Neuronal stem cell (in vitro differentiated cells): ENCODE measurements at regions not wholly inside any gene's neighbourhood (a gene's known extent, or its start where the extent isn't known, plus 50 kb on each side); places are given as distances from the start of the nearest gene placed in this dataset.

ENCODE experiments used
- DNase-seq: peaks from one replicate; pipeline ENCODE4 v3.0.0-alpha.2; 2013; ENCODE audit warnings: low spot score
- H2AFZ ChIP-seq: one replicate; pipeline ENCODE4 v1.6.1; 2013; ENCODE audit warnings: mild to moderate bottlenecking, low read length, inconsistent platforms
- H2AK5ac ChIP-seq: 2 replicates; pipeline ENCODE4 v1.6.1; 2013; ENCODE audit warnings: low read depth, mild to moderate bottlenecking, inconsistent platforms, low read length, moderate library complexity, mixed read lengths
- H2BK120ac ChIP-seq: 2 replicates; pipeline ENCODE4 v1.6.1; 2013; ENCODE audit warnings: low read depth, mild to moderate bottlenecking, inconsistent platforms, low read length, moderate library complexity, mixed read lengths
- H2BK12ac ChIP-seq: one replicate; pipeline ENCODE4 v1.6.1; 2013; ENCODE audit warnings: low read length, inconsistent platforms
- H2BK15ac ChIP-seq: 2 replicates; pipeline ENCODE4 v1.6.1; 2013; ENCODE audit warnings: mild to moderate bottlenecking, low read length, inconsistent platforms, mixed read lengths
- H2BK5ac ChIP-seq: one replicate; pipeline ENCODE4 v1.6.1; 2013; ENCODE audit warnings: inconsistent platforms, mild to moderate bottlenecking, low read length, moderate library complexity
- H3K14ac ChIP-seq: one replicate; pipeline ENCODE4 v1.6.1; 2013; ENCODE audit warnings: low read length, inconsistent platforms
- H3K18ac ChIP-seq: 2 replicates; pipeline ENCODE4 v1.6.1; 2013; ENCODE audit warnings: low read length, inconsistent platforms
- H3K23ac ChIP-seq: 2 replicates; pipeline ENCODE4 v1.6.1; 2013; ENCODE audit warnings: low read depth, mild to moderate bottlenecking, mixed read lengths, low read length, inconsistent platforms; ENCODE audit not compliant: poor library complexity
- H3K27ac ChIP-seq: replicated peaks from 3 replicates; pipeline ENCODE4 v1.5.1; 2013; ENCODE audit warnings: low read length, inconsistent platforms
- H3K27me3 ChIP-seq, 3 experiments: 2 replicates each; pipeline ENCODE4 v1.6.1; 2013; ENCODE audit warnings: low read length in 3 of 3, mild to moderate bottlenecking in 2 of 3, inconsistent platforms in 1 of 3, low read depth in 1 of 3, mixed read lengths in 1 of 3, moderate library complexity in 1 of 3; ENCODE audit not compliant: control insufficient read depth in 3 of 3, insufficient read depth in 3 of 3
- H3K36me3 ChIP-seq, 2 donors: replicated peaks in 1 of 2; 2 replicates each; pipeline ENCODE4 v1.6.1; 2013; ENCODE audit warnings: low read length in 2 of 2; ENCODE audit not compliant: control insufficient read depth in 2 of 2, insufficient read depth in 2 of 2
- H3K4ac ChIP-seq: 2 replicates; pipeline ENCODE4 v1.6.1; 2013; ENCODE audit warnings: inconsistent platforms, mild to moderate bottlenecking, low read length, moderate library complexity
- H3K4me1 ChIP-seq, 2 donors: 1 replicate in 1 of 2; 2 replicates in 1 of 2; pipeline ENCODE4 v1.6.1; 2013; ENCODE audit warnings: low read length in 2 of 2, low read depth in 1 of 2; ENCODE audit not compliant: control insufficient read depth in 2 of 2, insufficient read depth in 1 of 2
- H3K4me2 ChIP-seq: one replicate; pipeline ENCODE4 v1.6.1; 2013; ENCODE audit warnings: mild to moderate bottlenecking, low read length, inconsistent platforms; ENCODE audit not compliant: insufficient read depth, poor library complexity, severe bottlenecking
- H3K4me3 ChIP-seq, 2 donors: 2 replicates each; pipeline ENCODE4 v1.5.1; 2013; ENCODE audit warnings: low read length in 2 of 2, mild to moderate bottlenecking in 2 of 2, inconsistent platforms in 1 of 2, moderate library complexity in 1 of 2
- H3K79me1 ChIP-seq: one replicate; pipeline ENCODE4 v1.6.1; 2013; ENCODE audit warnings: low read depth, mild to moderate bottlenecking, inconsistent platforms, low read length, moderate library complexity
- H3K9ac ChIP-seq: one replicate; pipeline ENCODE4 v1.6.1; 2013; ENCODE audit warnings: mild to moderate bottlenecking, low read depth, low read length, inconsistent platforms; ENCODE audit not compliant: poor library complexity
- H3K9me3 ChIP-seq, 2 donors: replicated peaks in 1 of 2; 2 replicates each; pipeline versions ENCODE3 to v1.6.1; 2013; ENCODE audit warnings: low read length in 2 of 2, mild to moderate bottlenecking in 2 of 2, inconsistent platforms in 1 of 2, low read depth in 1 of 2, mixed read lengths in 1 of 2, moderate library complexity in 1 of 2; ENCODE audit not compliant: control insufficient read depth in 2 of 2, insufficient read depth in 1 of 2
- H4K8ac ChIP-seq: one replicate; pipeline ENCODE4 v1.6.1; 2013; ENCODE audit warnings: low read depth, mild to moderate bottlenecking, inconsistent platforms, low read length, moderate library complexity
- H4K91ac ChIP-seq: one replicate; pipeline ENCODE4 v1.6.1; 2013; ENCODE audit warnings: low read length, low read depth, mild to moderate bottlenecking, inconsistent platforms; ENCODE audit not compliant: poor library complexity
- WGBS, 2 donors: extraction: QIAGEN DNeasy Blood & Tissue Kit; methylation state at CpG; one replicate each; pipeline ENCODE4 v1.1.7; 2013; ENCODE audit warnings: missing lambda C conversion rate in 2 of 2, mixed read lengths in 1 of 2; ENCODE audit not compliant: insufficient read length in 2 of 2, insufficient replicate concordance in 1 of 2; ENCODE audit errors: extremely low coverage in 2 of 2; 5-methylcytosine and 5-hydroxymethylcytosine counted together

GRCh38 chr6:93123585-93123984 lies 295.8 kb downstream of the EPHA7 start:
- no peak overlapping the region for H2BK5ac ChIP-seq
- no peak overlapping the region for H2BK12ac ChIP-seq
- H3K4me2 ChIP-seq = no peak overlapping the region
- no peaks in the 10 kb centered on the region for H3K36me3 ChIP-seq
- H2AK5ac ChIP-seq = no peak overlapping the region
- H3K9ac ChIP-seq = no peak overlapping the region
- no peak overlapping the region for H3K4me3 ChIP-seq
- no peaks in the 10 kb centered on the region for H3K4me1 ChIP-seq
- no peak overlapping the region for H3K18ac ChIP-seq
- H2BK120ac ChIP-seq = no peak overlapping the region
- DNase-seq = no peak
- no peak overlapping the region for H3K23ac ChIP-seq
- no peak overlapping the region for H3K27ac ChIP-seq
- no peak overlapping the region for H3K14ac ChIP-seq
- no peak overlapping the region for H4K8ac ChIP-seq
- WGBS, 2 donors = no CpG with 5 or more reads among the region's 2 CpGs
- H4K91ac ChIP-seq = no peak overlapping the region
- no peak overlapping the region for H3K4ac ChIP-seq
- no peak overlapping the region for H2BK15ac ChIP-seq
- H2AFZ ChIP-seq = no peak overlapping the region
- no peaks in the 10 kb centered on the region for H3K79me1 ChIP-seq
- H3K9me3 ChIP-seq = no peaks in the 10 kb centered on the region
- H3K27me3 ChIP-seq = no peaks in the 10 kb centered on the region

GRCh38 chr6:93120154-93120742 lies 299.1 kb downstream of the EPHA7 start:
- no CpG with 5 or more reads among the region's 1 CpG for WGBS, 2 donors
- Histone ChIP-seq H3K9me3 (no peaks in the 10 kb centered on the region), H3K9ac (no peak overlapping the region), H2AK5ac (no peak overlapping the region), H3K14ac (no peak overlapping the region), H3K4me3 (no peak overlapping the region), H3K4me1 (no peaks in the 10 kb centered on the region), H3K4me2 (no peak overlapping the region), H4K91ac (no peak overlapping the region), H3K27ac (no peak overlapping the region), H2BK120ac (no peak overlapping the region), H3K18ac (no peak overlapping the region), H2AFZ (no peak overlapping the region), H2BK12ac (no peak overlapping the region), H3K4ac (no peak overlapping the region), H3K23ac (no peak overlapping the region), H3K79me1 (no peaks in the 10 kb centered on the region), H3K36me3 (no peaks in the 10 kb centered on the region), H4K8ac (no peak overlapping the region), H2BK15ac (no peak overlapping the region), H3K27me3 (no peaks in the 10 kb centered on the region), H2BK5ac (no peak overlapping the region)
- no peak for DNase-seq

GRCh38 chr6:93105907-93106306 lies 313.5 kb downstream of the EPHA7 start:
- Histone ChIP-seq H3K9ac (no peak overlapping the region), H2BK15ac (no peak overlapping the region), H3K4ac (no peak overlapping the region), H2AK5ac (no peak overlapping the region), H2BK120ac (no peak overlapping the region), H2AFZ (no peak overlapping the region), H3K14ac (no peak overlapping the region), H3K4me3 (no peak overlapping the region), H3K4me1 (peaks cover 0 to 16% of the 10 kb centered on the region in 2 donors), H2BK5ac (no peak overlapping the region), H3K27me3 (peaks cover 0 to 3% (median 0%) of the 10 kb centered on the region in 3 experiments), H4K91ac (no peak overlapping the region), H2BK12ac (no peak overlapping the region), H3K4me2 (no peak overlapping the region), H3K27ac (no peak overlapping the region), H3K9me3 (peaks cover 0 to 3% of the 10 kb centered on the region in 2 donors), H3K18ac (no peak overlapping the region), H3K36me3 (no peaks in the 10 kb centered on the region), H3K23ac (no peak overlapping the region), H3K79me1 (no peaks in the 10 kb centered on the region), H4K8ac (no peak overlapping the region)
- DNase-seq = no peak
- WGBS, 2 donors = no CpG with 5 or more reads among the region's 2 CpGs

- H4K91ac ChIP-seq = no peak overlapping the region
- H3K4me2 ChIP-seq = no peak overlapping the region
- H2AK5ac ChIP-seq = no peak overlapping the region
- no peak overlapping the region for H3K23ac ChIP-seq
- peaks cover 0 to 16% of the 10 kb centered on the region in 2 donors for H3K4me1 ChIP-seq
- no peak overlapping the region for H2BK5ac ChIP-seq
- H2AFZ ChIP-seq = no peak overlapping the region
- H3K9me3 ChIP-seq = peaks cover 2 to 6% of the 10 kb centered on the region in 2 donors
- H3K4ac ChIP-seq = no peak overlapping the region
- H3K18ac ChIP-seq = no peak overlapping the region
- no peaks in the 10 kb centered on the region for H3K79me1 ChIP-seq
- no peak overlapping the region for H3K14ac ChIP-seq
- no peak overlapping the region for H3K9ac ChIP-seq
- H2BK120ac ChIP-seq = no peak overlapping the region
- no peak for DNase-seq
- no peak overlapping the region for H3K4me3 ChIP-seq
- H2BK15ac ChIP-seq = no peak overlapping the region
- no peaks in the 10 kb centered on the region for H3K36me3 ChIP-seq
- no CpG with 5 or more reads among the region's 3 CpGs for WGBS, 2 donors
- peak overlapping the region; percentile 74 for H3K27ac ChIP-seq
- H3K27me3 ChIP-seq = peaks cover 0 to 3% (median 0%) of the 10 kb centered on the region in 3 experiments
- H4K8ac ChIP-seq = no peak overlapping the region
- no peak overlapping the region for H2BK12ac ChIP-seq
These were observed 314.3 kb downstream of the EPHA7 start for GRCh38 chr6:93105017-93105416.
